Activated gamma-delta T cell (primary cell): ENCODE measurements at regions not wholly inside any gene's neighbourhood (a gene's known extent, or its start where the extent isn't known, plus 50 kb on each side); places are given as distances from the start of the nearest gene placed in this dataset.
"Not testable (repeated sequence)": the region's sequence is repeated elsewhere in the genome, so short reads cannot be mapped to it uniquely, and the experiment has no call there.

Source experiments
- DNase-seq: peaks from one replicate; lab custom pipeline; 2025; lab: John Stamatoyannopoulos, UW

GRCh38 chr3:168976969-168977368 is 686.5 kb downstream of the MECOM start:
- no peak for DNase-seq

GRCh38 chr3:168975576-168975975 is 687.9 kb downstream of the MECOM start:
- DNase-seq: no peak

GRCh38 chr3:168974617-168975403 is 688.7 kb downstream of the MECOM start:
- DNase-seq: no peak

- no peak for DNase-seq
Observed at GRCh38 chr3:168973897-168974296, 689.6 kb downstream of the MECOM start.

GRCh38 chr3:168973206-168973605 is 690.3 kb downstream of the MECOM start:
- no peak for DNase-seq

- DNase-seq: no peak
Observed at GRCh38 chr3:168968609-168969008, 694.9 kb downstream of the MECOM start.

- no peak for DNase-seq
Observed at GRCh38 chr3:168964736-168965135, 698.8 kb downstream of the MECOM start.

- DNase-seq: no peak
Observed at GRCh38 chr3:168961271-168961670, 702.2 kb downstream of the MECOM start.

- DNase-seq: no peak
Observed at GRCh38 chr3:168959731-168960130, 703.8 kb downstream of the MECOM start.

GRCh38 chr3:168958466-168958865 is 705.0 kb downstream of the MECOM start:
- DNase-seq: no peak

- DNase-seq: no peak
Observed at GRCh38 chr3:168956076-168956475, 707.4 kb downstream of the MECOM start.

GRCh38 chr3:168952551-168952950 is 711.0 kb downstream of the MECOM start:
- DNase-seq: no peak

- no peak for DNase-seq
Observed at GRCh38 chr3:168951884-168952283, 711.6 kb downstream of the MECOM start.

- no peak for DNase-seq
Observed at GRCh38 chr3:168951368-168951767, 712.1 kb downstream of the MECOM start.

GRCh38 chr3:168950622-168951021 is 712.9 kb downstream of the MECOM start:
- DNase-seq: no peak

GRCh38 chr3:168939651-168940238 is 723.8 kb downstream of the MECOM start:
- no peak for DNase-seq

GRCh38 chr3:168933614-168934013 is 729.9 kb downstream of the MECOM start:
- no peak for DNase-seq

GRCh38 chr3:168929997-168930396 is 733.5 kb downstream of the MECOM start:
- not testable (repeated sequence) for DNase-seq

- DNase-seq: no peak
Observed at GRCh38 chr3:168926426-168926825, 737.1 kb downstream of the MECOM start.

GRCh38 chr3:168925568-168925967 is 737.9 kb downstream of the MECOM start:
- DNase-seq: no peak

- DNase-seq: no peak
Observed at GRCh38 chr3:168914662-168915061, 748.9 kb downstream of the MECOM start.

GRCh38 chr3:168909260-168909659 is 754.3 kb downstream of the MECOM start:
- no peak for DNase-seq

GRCh38 chr3:168895419-168895818 is 768.1 kb downstream of the MECOM start:
- DNase-seq: no peak

GRCh38 chr3:168894214-168894613 is 769.3 kb downstream of the MECOM start:
- no peak for DNase-seq
